ENCODE measurements at regions not wholly inside any gene's neighbourhood (a gene's known extent, or its start where the extent isn't known, plus 50 kb on each side); places are given as distances from the start of the nearest gene placed in this dataset.

DNA sequence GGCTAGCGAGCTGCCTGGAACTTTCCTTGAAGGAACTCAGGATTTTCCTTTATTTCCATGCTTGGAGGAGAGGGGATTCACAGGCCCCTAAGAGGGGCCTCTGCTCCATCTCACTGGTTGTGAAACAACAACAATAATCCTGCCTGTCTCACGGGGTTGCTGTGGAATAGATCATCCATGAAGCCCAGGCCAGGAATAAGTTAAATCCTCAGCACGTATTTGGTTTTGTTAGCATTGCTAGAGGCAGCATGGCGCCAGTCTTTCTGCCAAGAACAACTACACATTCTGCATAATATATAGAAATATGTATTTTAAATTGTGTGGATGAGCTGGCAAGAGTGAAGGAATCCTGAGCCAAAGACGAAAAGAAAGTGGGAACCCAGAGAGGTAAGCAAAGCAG, 80.8 kb upstream of the L3MBTL4 start:
- no peak overlapping the region for H3K9ac ChIP-seq (ENCODE audit: insufficient read depth, low read depth, low read length)
- POLR2A ChIA-PET: no interaction called here
- H3K4me2 ChIP-seq (ENCODE audit: low read depth, low read length): no peak overlapping the region
- peaks cover 5% of the 10 kb centered on the region; the same call in 1 of the 2 replicates for H3K4me1 ChIP-seq (ENCODE audit: insufficient read depth, low read length)
- TF ChIP-seq ZNF747 (CRISPR knock-in tag; IDR thresholded peaks at IDR 0.05; ENCODE audit: borderline replicate concordance) (no peak), HOXA5 (CRISPR knock-in tag; IDR thresholded peaks at IDR 0.05) (no peak)
- TF ChIP-seq, protein P1, sequence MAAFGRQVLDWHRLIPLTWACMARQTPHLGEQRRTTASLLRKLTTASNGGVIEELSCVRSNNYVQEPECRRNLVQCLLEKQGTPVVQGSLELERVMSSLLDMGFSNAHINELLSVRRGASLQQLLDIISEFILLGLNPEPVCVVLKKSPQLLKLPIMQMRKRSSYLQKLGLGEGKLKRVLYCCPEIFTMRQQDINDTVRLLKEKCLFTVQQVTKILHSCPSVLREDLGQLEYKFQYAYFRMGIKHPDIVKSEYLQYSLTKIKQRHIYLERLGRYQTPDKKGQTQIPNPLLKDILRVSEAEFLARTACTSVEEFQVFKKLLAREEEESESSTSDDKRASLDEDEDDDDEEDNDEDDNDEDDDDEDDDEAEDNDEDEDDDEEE (CRISPR knock-in tag; IDR thresholded peaks at IDR 0.05): no peak
- no peaks in the 10 kb centered on the region for H4K20me1 ChIP-seq (ENCODE audit: insufficient read depth, low read length)
- H3K27me3 ChIP-seq (ENCODE audit: control insufficient read depth in 1 of 2, insufficient read depth in 2 of 2, low read length in 2 of 2): peaks cover 0 to 4% of the 10 kb centered on the region in 2 experiments; a peak in 4 of 5 replicates
- DNase-seq (ENCODE audit: low spot score) (no peak), ATAC-seq (no peak), FAIRE-seq (no peak)
- CTCF ChIA-PET (ENCODE audit: low intra/inter-chr PET ratio, low total read pairs): no interaction called here
- no TSS peak for BruUV-seq (replicated peaks)
- H3K4me3 ChIP-seq (replicated peaks in 1 of 3; ENCODE audit: insufficient read depth in 1 of 3, low read depth in 2 of 3, low read length in 3 of 3): no peak overlapping the region
- H2AFZ ChIP-seq (ENCODE audit: low read length): no peak overlapping the region
- in situ Hi-C loops (cut with HindIII; ENCODE audit: extremely low pct_ligation_motif_present, low pct_unique_long_range_greater_than_20kb) (no loop called here), intact Hi-C loops (cut with micrococcal nuclease; ENCODE audit: unreplicated experiment) (no loop called here)
- 1% methylated on average over 5 of the region's 5 CpGs for WGBS (ENCODE audit: low lambda C conversion rate)
- no peaks in the 10 kb centered on the region for H3K36me3 ChIP-seq (replicated peaks in 1 of 2; ENCODE audit: control insufficient read depth in 1 of 2, insufficient read depth in 2 of 2, low read length in 2 of 2)
- no peaks in the 10 kb centered on the region for H3K79me2 ChIP-seq (ENCODE audit: insufficient read depth, low read length)
- H3K9me3 ChIP-seq (ENCODE audit: low read length): no peaks in the 10 kb centered on the region
- no peak overlapping the region for H3K27ac ChIP-seq (ENCODE audit: extremely low read length, insufficient read depth, low read length)

DNA sequence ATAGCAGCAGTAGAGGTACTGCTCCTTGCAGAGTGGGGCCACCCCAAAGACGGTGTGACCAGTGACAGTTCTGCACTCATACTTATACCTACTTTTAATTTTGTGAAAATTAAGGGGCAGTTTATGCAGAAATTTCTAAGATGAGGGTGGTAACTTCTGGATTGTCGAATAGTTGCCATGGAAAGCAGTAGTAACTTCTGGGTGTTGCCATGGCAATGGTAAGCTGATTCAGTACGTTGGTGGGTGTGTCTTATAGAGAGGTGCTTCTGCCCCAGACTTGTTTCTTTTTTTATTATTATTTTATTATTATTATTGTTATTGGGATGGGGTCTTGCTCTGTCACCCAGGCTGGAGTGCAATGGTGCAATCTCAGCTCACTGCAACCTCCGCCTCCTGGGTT, 82.8 kb upstream of the L3MBTL4 start:
- FAIRE-seq (no peak), DNase-seq (ENCODE audit: low spot score) (no peak), ATAC-seq (no peak)
- in situ Hi-C loops (cut with HindIII; ENCODE audit: extremely low pct_ligation_motif_present, low pct_unique_long_range_greater_than_20kb): no loop called here
- no TSS peak for BruUV-seq (replicated peaks)
- no peak overlapping the region for H3K4me2 ChIP-seq (ENCODE audit: low read depth, low read length)
- H3K36me3 ChIP-seq (replicated peaks in 1 of 2; ENCODE audit: control insufficient read depth in 1 of 2, insufficient read depth in 2 of 2, low read length in 2 of 2): no peaks in the 10 kb centered on the region
- CTCF ChIA-PET (ENCODE audit: low intra/inter-chr PET ratio, low total read pairs): no interaction called here
- 28% methylated on average over 4 of the region's 4 CpGs for WGBS (ENCODE audit: low lambda C conversion rate)
- H3K9ac ChIP-seq (ENCODE audit: insufficient read depth, low read depth, low read length): no peak overlapping the region
- intact Hi-C loops (cut with micrococcal nuclease; ENCODE audit: unreplicated experiment): no loop called here
- H2AFZ ChIP-seq (ENCODE audit: low read length): no peak overlapping the region
- peaks cover 5% of the 10 kb centered on the region; the same call in 1 of the 2 replicates for H3K4me1 ChIP-seq (ENCODE audit: insufficient read depth, low read length)
- no peak for TF ChIP-seq FOXA1 (IDR thresholded peaks at IDR 0.05)
- no peak for TF ChIP-seq FOXA1 (CRISPR knock-in tag; IDR thresholded peaks at IDR 0.05)
- TF ChIP-seq, protein P2, sequence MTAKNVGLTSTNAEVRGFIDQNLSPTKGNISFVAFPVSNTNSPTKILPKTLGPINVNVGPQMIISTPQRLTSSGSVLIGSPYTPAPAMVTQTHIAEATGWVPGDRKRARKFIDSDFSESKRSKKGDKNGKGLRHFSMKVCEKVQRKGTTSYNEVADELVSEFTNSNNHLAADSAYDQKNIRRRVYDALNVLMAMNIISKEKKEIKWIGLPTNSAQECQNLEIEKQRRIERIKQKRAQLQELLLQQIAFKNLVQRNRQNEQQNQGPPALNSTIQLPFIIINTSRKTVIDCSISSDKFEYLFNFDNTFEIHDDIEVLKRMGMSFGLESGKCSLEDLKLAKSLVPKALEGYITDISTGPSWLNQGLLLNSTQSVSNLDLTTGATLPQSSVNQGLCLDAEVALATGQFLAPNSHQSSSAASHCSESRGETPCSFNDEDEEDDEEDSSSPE (CRISPR knock-in tag; IDR thresholded peaks at IDR 0.05): no peak
- no peak for TF ChIP-seq GATAD2A (CRISPR knock-in tag; IDR thresholded peaks at IDR 0.05)
- TF ChIP-seq ZNF724P (CRISPR knock-in tag; IDR thresholded peaks at IDR 0.05; ENCODE audit: borderline replicate concordance): no peak
- no peak for TF ChIP-seq ZNF296 (CRISPR knock-in tag; conservative IDR thresholded peaks at IDR 0.05)
- no peak for TF ChIP-seq KMT2B (CRISPR knock-in tag; IDR thresholded peaks at IDR 0.05)
- TF ChIP-seq ZNF337 (CRISPR knock-in tag; IDR thresholded peaks at IDR 0.05; ENCODE audit: borderline replicate concordance, low read depth): no peak
- TF ChIP-seq SMAD1 (CRISPR knock-in tag; IDR thresholded peaks at IDR 0.05; ENCODE audit: borderline replicate concordance, low read depth): no peak
- no peak for TF ChIP-seq KDM1A (CRISPR knock-in tag; IDR thresholded peaks at IDR 0.05)
- TF ChIP-seq, protein P3, sequence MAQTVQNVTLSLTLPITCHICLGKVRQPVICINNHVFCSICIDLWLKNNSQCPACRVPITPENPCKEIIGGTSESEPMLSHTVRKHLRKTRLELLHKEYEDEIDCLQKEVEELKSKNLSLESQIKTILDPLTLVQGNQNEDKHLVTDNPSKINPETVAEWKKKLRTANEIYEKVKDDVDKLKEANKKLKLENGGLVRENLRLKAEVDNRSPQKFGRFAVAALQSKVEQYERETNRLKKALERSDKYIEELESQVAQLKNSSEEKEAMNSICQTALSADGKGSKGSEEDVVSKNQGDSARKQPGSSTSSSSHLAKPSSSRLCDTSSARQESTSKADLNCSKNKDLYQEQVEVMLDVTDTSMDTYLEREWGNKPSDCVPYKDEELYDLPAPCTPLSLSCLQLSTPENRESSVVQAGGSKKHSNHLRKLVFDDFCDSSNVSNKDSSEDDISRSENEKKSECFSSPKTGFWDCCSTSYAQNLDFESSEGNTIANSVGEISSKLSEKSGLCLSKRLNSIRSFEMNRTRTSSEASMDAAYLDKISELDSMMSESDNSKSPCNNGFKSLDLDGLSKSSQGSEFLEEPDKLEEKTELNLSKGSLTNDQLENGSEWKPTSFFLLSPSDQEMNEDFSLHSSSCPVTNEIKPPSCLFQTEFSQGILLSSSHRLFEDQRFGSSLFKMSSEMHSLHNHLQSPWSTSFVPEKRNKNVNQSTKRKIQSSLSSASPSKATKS (CRISPR knock-in tag; IDR thresholded peaks at IDR 0.05): no peak
- no peak for TF ChIP-seq ZNF552 (CRISPR knock-in tag; IDR thresholded peaks at IDR 0.05; ENCODE audit: borderline replicate concordance)
- H3K27ac ChIP-seq (ENCODE audit: extremely low read length, insufficient read depth, low read length): no peak overlapping the region
- H3K4me3 ChIP-seq (replicated peaks in 1 of 3; ENCODE audit: insufficient read depth in 1 of 3, low read depth in 2 of 3, low read length in 3 of 3): no peak overlapping the region
- H3K79me2 ChIP-seq (ENCODE audit: insufficient read depth, low read length): no peaks in the 10 kb centered on the region
- H4K20me1 ChIP-seq (ENCODE audit: insufficient read depth, low read length): no peaks in the 10 kb centered on the region
- peaks cover 0 to 4% of the 10 kb centered on the region in 2 experiments; a peak in 3 of 5 replicates for H3K27me3 ChIP-seq (ENCODE audit: control insufficient read depth in 1 of 2, insufficient read depth in 2 of 2, low read length in 2 of 2)
- no peaks in the 10 kb centered on the region for H3K9me3 ChIP-seq (ENCODE audit: low read length)
- POLR2A ChIA-PET: no interaction called here
